Panc1 (cell line): ENCODE measurements at regions not wholly inside any gene's neighbourhood (a gene's known extent, or its start where the extent isn't known, plus 50 kb on each side); places are given as distances from the start of the nearest gene placed in this dataset.

ENCODE experiments used
- ATAC-seq: fragments of 200-7000 bp; cut with Tn5 transposase; 2 replicates; pipeline ENCODE4 v1.9.1; 2020; ENCODE audit warnings: mild to moderate bottlenecking, moderate library complexity
- BruUV-seq: library from RNA; stranded (reverse); fragments of 400-500 nt; replicated peaks from 2 replicates; lab custom pipeline; 2021; lab: Mats Ljungman, UMichigan
- CTCF ChIA-PET: fragments of 300-600 bp; sonication (Branson Sonifier 250); formaldehyde crosslinking; loops from one replicate; lab custom pipeline; 2022; ENCODE audit warnings: antibody characterized with exemption; lab: Charles Lee
- POLR2A ChIA-PET: fragments of 300-600 bp; sonication (Branson Sonifier 250); formaldehyde crosslinking; loops from one replicate; lab custom pipeline; 2022; ENCODE audit warnings: antibody characterized with exemption; lab: Charles Lee
- DNase-seq: peaks from one replicate; pipeline ENCODE4 v3.0.0-alpha.2; 2010; ENCODE audit warnings: low read depth, low spot score
- H3K27ac ChIP-seq: 2 replicates; pipeline ENCODE4 v1.5.1; 2011; ENCODE audit warnings: mild to moderate bottlenecking, low read length, inconsistent platforms
- H3K27me3 ChIP-seq: fragments of 200-500 bp; sonication (Bioruptor generic); 2 replicates; pipeline ENCODE4 v1.6.0; 2014; ENCODE audit warnings: low read length, inconsistent platforms; ENCODE audit not compliant: control insufficient read depth, insufficient read depth
- H3K36me3 ChIP-seq: fragments of 200-500 bp; sonication (Bioruptor generic); 2 replicates; pipeline ENCODE4 v1.5.1; 2014; ENCODE audit warnings: inconsistent platforms, mild to moderate bottlenecking, low read length, moderate library complexity; ENCODE audit not compliant: control insufficient read depth, insufficient read depth
- H3K4me1 ChIP-seq: 2 replicates; pipeline ENCODE4 v1.5.1; 2011; ENCODE audit warnings: inconsistent platforms, mild to moderate bottlenecking, low read length, moderate library complexity; ENCODE audit not compliant: control insufficient read depth, insufficient read depth
- H3K4me3 ChIP-seq, 2 experiments: 2 replicates each; pipeline ENCODE4 v1.5.1; 2011 to 2012; ENCODE audit warnings: low read depth in 2 of 2, low read length in 2 of 2, mild to moderate bottlenecking in 2 of 2, inconsistent platforms in 1 of 2, moderate library complexity in 1 of 2
- H3K9me3 ChIP-seq: fragments of 200-500 bp; sonication (Bioruptor generic); 2 replicates; pipeline ENCODE4 v1.5.1; 2014; ENCODE audit warnings: low read depth, mild to moderate bottlenecking, inconsistent platforms, low read length, moderate library complexity; ENCODE audit not compliant: control insufficient read depth, insufficient read depth
- POLR2AphosphoS5 ChIP-seq: IDR thresholded peaks from 2 replicates; pipeline ENCODE4 v1.6.1; 2012; ENCODE audit warnings: mild to moderate bottlenecking, low read depth, low read length, moderate library complexity
- REST ChIP-seq, 2 experiments: IDR thresholded peaks; 2 replicates each; pipeline ENCODE4 v1.6.1; 2011 to 2012; ENCODE audit warnings: low read depth in 2 of 2, control low read depth in 1 of 2, low read length in 1 of 2, mild to moderate bottlenecking in 1 of 2, moderate library complexity in 1 of 2; ENCODE audit not compliant: insufficient read depth in 1 of 2
- SIN3A ChIP-seq: IDR thresholded peaks from 2 replicates; pipeline ENCODE4 v1.6.1; 2012; ENCODE audit warnings: low read depth, mild to moderate bottlenecking, low read length, moderate library complexity, borderline replicate concordance; ENCODE audit not compliant: insufficient read depth
- TCF7L2 ChIP-seq: IDR thresholded peaks from 2 replicates; pipeline ENCODE4 v1.6.1; 2011; ENCODE audit warnings: mild to moderate bottlenecking, low read depth, low read length, inconsistent platforms
- in situ Hi-C: cut with HindIII; loops from 2 replicates; pipeline ENCODE4 v1.10.0; 2016; ENCODE audit warnings: low sequenced_read_pairs, low pct_unique_long_range_greater_than_20kb
- intact Hi-C: fragments of 100-400 bp; cut with micrococcal nuclease; formaldehyde crosslinking; loops from one replicate; pipeline ENCODE4 v1.10.0; 2022; ENCODE audit not compliant: unreplicated experiment
- TF ChIP-seq, protein P1 (sequence below): fragments of 450-650 bp; IDR thresholded peaks from 2 replicates; pipeline ENCODE4 v1.5.1; 2017; ENCODE audit warnings: mild to moderate bottlenecking

DNA sequence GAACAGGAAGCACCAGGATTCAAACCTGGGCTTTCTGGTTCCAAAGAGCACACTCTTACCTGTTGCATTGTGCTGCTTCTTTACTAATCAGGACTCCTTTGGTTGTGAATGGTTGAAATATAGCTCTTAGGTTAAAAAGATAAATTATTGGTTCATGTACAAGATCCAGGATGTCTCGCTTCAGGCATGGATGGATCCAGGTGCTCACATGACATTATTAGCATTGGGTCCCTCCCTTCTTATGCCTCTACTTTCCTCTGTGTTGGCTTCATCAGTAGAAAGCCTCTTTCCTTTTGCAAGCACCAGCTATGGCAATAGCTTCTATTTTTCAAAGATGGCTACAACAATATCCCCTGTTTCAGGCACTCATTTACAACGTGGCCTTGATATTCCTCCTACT, 217.7 kb upstream of the SULF2 start:
- POLR2A ChIA-PET: no interaction called here

DNA sequence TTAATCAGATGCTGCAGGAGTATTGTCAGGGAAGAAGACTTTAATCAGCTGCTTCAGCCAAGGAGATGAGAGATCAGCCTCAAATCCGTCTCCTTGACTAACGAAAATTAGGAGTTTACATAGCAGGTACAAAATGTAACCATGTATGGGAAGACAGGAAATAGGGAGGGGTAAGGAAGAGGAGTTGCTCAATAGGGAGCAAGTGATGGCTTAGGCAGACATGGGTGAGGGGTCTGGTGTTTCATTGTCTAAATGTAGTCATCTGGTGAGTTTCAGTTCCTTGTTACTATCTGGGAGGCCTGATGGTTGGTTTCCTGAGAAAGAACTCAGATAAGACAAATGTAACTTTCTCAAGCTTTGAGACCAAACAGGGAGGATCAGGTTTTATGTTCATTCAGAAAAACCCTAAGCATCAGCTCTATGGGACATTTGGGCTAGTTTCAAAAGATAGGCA, 217.3 kb upstream of the SULF2 start:
- Histone ChIP-seq H3K9me3 (no peaks in the 10 kb centered on the region), H3K27ac (no peak overlapping the region), H3K36me3 (no peaks in the 10 kb centered on the region), H3K27me3 (no peaks in the 10 kb centered on the region), H3K4me1 (no peaks in the 10 kb centered on the region), H3K4me3 (no peak overlapping the region)
- intact Hi-C loops (no loop called here), in situ Hi-C loops (no loop called here)
- POLR2A ChIA-PET: no interaction called here
- BruUV-seq: no TSS peak
- TF ChIP-seq TCF7L2 (no peak), POLR2AphosphoS5 (no peak), SIN3A (no peak), REST (IDR thresholded peaks at IDR 0.05; ENCODE audit: insufficient read depth in 1 of 2, low read depth in 2 of 2, low read length in 1 of 2) (no peak)
- TF ChIP-seq, protein P1, sequence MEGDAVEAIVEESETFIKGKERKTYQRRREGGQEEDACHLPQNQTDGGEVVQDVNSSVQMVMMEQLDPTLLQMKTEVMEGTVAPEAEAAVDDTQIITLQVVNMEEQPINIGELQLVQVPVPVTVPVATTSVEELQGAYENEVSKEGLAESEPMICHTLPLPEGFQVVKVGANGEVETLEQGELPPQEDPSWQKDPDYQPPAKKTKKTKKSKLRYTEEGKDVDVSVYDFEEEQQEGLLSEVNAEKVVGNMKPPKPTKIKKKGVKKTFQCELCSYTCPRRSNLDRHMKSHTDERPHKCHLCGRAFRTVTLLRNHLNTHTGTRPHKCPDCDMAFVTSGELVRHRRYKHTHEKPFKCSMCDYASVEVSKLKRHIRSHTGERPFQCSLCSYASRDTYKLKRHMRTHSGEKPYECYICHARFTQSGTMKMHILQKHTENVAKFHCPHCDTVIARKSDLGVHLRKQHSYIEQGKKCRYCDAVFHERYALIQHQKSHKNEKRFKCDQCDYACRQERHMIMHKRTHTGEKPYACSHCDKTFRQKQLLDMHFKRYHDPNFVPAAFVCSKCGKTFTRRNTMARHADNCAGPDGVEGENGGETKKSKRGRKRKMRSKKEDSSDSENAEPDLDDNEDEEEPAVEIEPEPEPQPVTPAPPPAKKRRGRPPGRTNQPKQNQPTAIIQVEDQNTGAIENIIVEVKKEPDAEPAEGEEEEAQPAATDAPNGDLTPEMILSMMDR: no peak
- ATAC-seq: no peak
- no peak for DNase-seq
- CTCF ChIA-PET: no interaction called here

More for the DNA sequence above, 217.7 kb upstream of the SULF2 start:
- CTCF ChIA-PET: no interaction called here
- Histone ChIP-seq H3K4me3 (no peak overlapping the region), H3K4me1 (no peaks in the 10 kb centered on the region), H3K36me3 (no peaks in the 10 kb centered on the region), H3K27me3 (no peaks in the 10 kb centered on the region), H3K9me3 (no peaks in the 10 kb centered on the region), H3K27ac (no peak overlapping the region)
- no peak for TF ChIP-seq TCF7L2
- no peak for TF ChIP-seq POLR2AphosphoS5
- no peak for TF ChIP-seq SIN3A
- TF ChIP-seq REST (IDR thresholded peaks at IDR 0.05; ENCODE audit: insufficient read depth in 1 of 2, low read depth in 2 of 2, low read length in 1 of 2): no peak
- TF ChIP-seq, protein P1: no peak
- in situ Hi-C loops (no loop called here), intact Hi-C loops (no loop called here)
- no peak for ATAC-seq
- BruUV-seq: no TSS peak
- DNase-seq: no peak
